Mesenchymal stem cell (in vitro differentiated cells and primary cell): ENCODE measurements at regions not wholly inside any gene's neighbourhood (a gene's known extent, or its start where the extent isn't known, plus 50 kb on each side); places are given as distances from the start of the nearest gene placed in this dataset.

ENCODE experiments used
- DNase-seq: peaks from one replicate; pipeline ENCODE4 v3.0.0-alpha.2; 2013
- H2AFZ ChIP-seq: one replicate; pipeline ENCODE4 v1.6.1; 2013; ENCODE audit warnings: low read depth, mild to moderate bottlenecking, control low read depth, inconsistent platforms, low read length, moderate library complexity
- H2AK5ac ChIP-seq: 2 replicates; pipeline ENCODE4 v1.6.1; 2013; ENCODE audit warnings: low read length, moderate library complexity, mild to moderate bottlenecking, inconsistent platforms; ENCODE audit not compliant: severe bottlenecking
- H2BK120ac ChIP-seq: one replicate; pipeline ENCODE4 v1.6.1; 2013; ENCODE audit warnings: low read depth, mild to moderate bottlenecking, inconsistent platforms, low read length, moderate library complexity
- H2BK12ac ChIP-seq, 2 experiments: one replicate each; pipeline ENCODE4 v1.6.1; 2013; ENCODE audit warnings: inconsistent platforms in 2 of 2, low read length in 2 of 2, mild to moderate bottlenecking in 2 of 2, moderate library complexity in 2 of 2, control low read depth in 1 of 2
- H2BK15ac ChIP-seq: one replicate; pipeline ENCODE4 v1.6.1; 2013; ENCODE audit warnings: mild to moderate bottlenecking, low read depth, inconsistent platforms; ENCODE audit not compliant: poor library complexity, severe bottlenecking
- H2BK5ac ChIP-seq: 2 replicates; pipeline ENCODE4 v1.6.1; 2013; ENCODE audit warnings: low read depth, mild to moderate bottlenecking, low read length, control low read depth, inconsistent platforms; ENCODE audit not compliant: poor library complexity, severe bottlenecking
- H3K14ac ChIP-seq, 2 experiments: one replicate each; pipeline ENCODE4 v1.6.1; 2013; ENCODE audit warnings: inconsistent platforms in 2 of 2, low read length in 2 of 2, control low read depth in 1 of 2, mild to moderate bottlenecking in 1 of 2, moderate library complexity in 1 of 2
- H3K18ac ChIP-seq, 2 experiments: one replicate each; pipeline ENCODE4 v1.6.1; 2013; ENCODE audit warnings: inconsistent platforms in 2 of 2, low read length in 2 of 2, control low read depth in 1 of 2, low read depth in 1 of 2, mild to moderate bottlenecking in 1 of 2
- H3K23ac ChIP-seq, 2 experiments: one replicate each; pipeline ENCODE4 v1.6.1; 2013; ENCODE audit warnings: inconsistent platforms in 2 of 2, low read length in 2 of 2, mild to moderate bottlenecking in 2 of 2, moderate library complexity in 2 of 2, control low read depth in 1 of 2
- H3K27ac ChIP-seq: 2 replicates; pipeline ENCODE4 v1.5.1; 2013; ENCODE audit warnings: mild to moderate bottlenecking, moderate library complexity, low read length, control low read depth, inconsistent platforms; ENCODE audit not compliant: poor library complexity, severe bottlenecking
- H3K27me3 ChIP-seq, 2 experiments: 2 replicates each; pipeline versions ENCODE4 v1.6.1 to v1.7.0; 2013; ENCODE audit warnings: low read length in 2 of 2, mild to moderate bottlenecking in 2 of 2, moderate library complexity in 2 of 2, control low read depth in 1 of 2, inconsistent platforms in 1 of 2; ENCODE audit not compliant: control insufficient read depth in 1 of 2, insufficient read depth in 1 of 2
- H3K36me3 ChIP-seq, 2 experiments: 2 replicates each; pipeline versions ENCODE4 v1.6.1 to v1.7.0; 2013; ENCODE audit warnings: low read length in 2 of 2, control low read depth in 1 of 2, inconsistent platforms in 1 of 2, low read depth in 1 of 2, mild to moderate bottlenecking in 1 of 2; ENCODE audit not compliant: insufficient read depth in 2 of 2, control insufficient read depth in 1 of 2
- H3K4ac ChIP-seq, 2 experiments: one replicate each; pipeline ENCODE4 v1.6.1; 2013; ENCODE audit warnings: inconsistent platforms in 2 of 2, low read length in 2 of 2, mild to moderate bottlenecking in 2 of 2, moderate library complexity in 2 of 2, control low read depth in 1 of 2, low read depth in 1 of 2
- H3K4me1 ChIP-seq: 2 replicates; pipeline ENCODE4 v1.6.1; 2013; ENCODE audit warnings: low read depth, low read length, control low read depth; ENCODE audit not compliant: control insufficient read depth, insufficient read depth
- H3K4me2 ChIP-seq: 2 replicates; pipeline ENCODE4 v1.6.1; 2013; ENCODE audit warnings: low read length, mild to moderate bottlenecking, inconsistent platforms; ENCODE audit not compliant: poor library complexity, severe bottlenecking
- H3K4me3 ChIP-seq, 2 experiments: 2 replicates each; pipeline versions ENCODE4 v1.5.1 to v1.7.0; 2013; ENCODE audit warnings: low read length in 2 of 2, mild to moderate bottlenecking in 2 of 2, control low read depth in 1 of 2, low read depth in 1 of 2; ENCODE audit not compliant: insufficient read depth in 1 of 2
- H3K79me1 ChIP-seq: replicated peaks from 2 replicates; pipeline ENCODE4 v1.6.1; 2013; ENCODE audit warnings: mild to moderate bottlenecking, control low read depth, low read length, inconsistent platforms; ENCODE audit not compliant: poor library complexity, severe bottlenecking
- H3K9ac ChIP-seq: 2 replicates; pipeline ENCODE4 v1.7.0; 2013; ENCODE audit warnings: mild to moderate bottlenecking, low read length, moderate library complexity
- H3K9me3 ChIP-seq: 2 replicates; pipeline ENCODE4 v1.7.0; 2013; ENCODE audit warnings: mild to moderate bottlenecking, low read length; ENCODE audit not compliant: control insufficient read depth
- H4K8ac ChIP-seq: one replicate; pipeline ENCODE4 v1.6.1; 2013; ENCODE audit warnings: inconsistent platforms, mild to moderate bottlenecking, low read length, moderate library complexity
- H4K91ac ChIP-seq: one replicate; pipeline ENCODE4 v1.6.1; 2013; ENCODE audit warnings: mild to moderate bottlenecking, low read length, inconsistent platforms
- WGBS: methylation state at CpG from one replicate; pipeline ENCODE4 v1.1.7; 2013; ENCODE audit warnings: mixed read lengths; 5-methylcytosine and 5-hydroxymethylcytosine counted together

DNA sequence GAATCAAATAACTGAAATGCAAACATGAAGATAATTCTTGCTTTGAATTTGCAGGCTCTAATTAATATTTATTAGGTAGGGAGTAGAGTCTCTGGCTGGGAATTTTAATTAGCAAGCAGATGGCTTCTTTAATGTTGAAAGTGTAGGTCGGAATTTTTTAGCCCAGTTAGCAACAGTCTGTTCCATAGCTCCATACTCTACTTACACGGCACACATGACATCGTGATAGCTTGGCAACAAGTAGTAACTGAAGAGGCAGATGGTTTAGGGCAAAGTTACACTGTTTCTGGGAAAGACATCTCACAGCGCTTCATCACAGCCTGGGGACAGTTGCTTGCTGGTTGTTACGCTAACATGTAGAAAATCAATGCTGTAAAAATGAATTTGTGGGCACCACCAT lies 710.7 kb downstream of the GALC start:
- H2BK12ac ChIP-seq: no peak overlapping the region
- no peak for DNase-seq
- no peak overlapping the region for H2BK120ac ChIP-seq
- H3K27ac ChIP-seq: no peak overlapping the region
- no peak overlapping the region for H2BK15ac ChIP-seq
- H3K14ac ChIP-seq: no peak overlapping the region
- H4K91ac ChIP-seq: no peak overlapping the region
- no peak overlapping the region for H3K18ac ChIP-seq
- 91% methylated on average over 5 of the region's 5 CpGs for whole genome bisulfite sequencing
- no peak overlapping the region for H2BK5ac ChIP-seq
- H3K9me3 ChIP-seq: no peaks in the 10 kb centered on the region
- no peak overlapping the region for H3K23ac ChIP-seq
- no peak overlapping the region for H3K4ac ChIP-seq
- H3K79me1 ChIP-seq: no peaks in the 10 kb centered on the region
- H3K36me3 ChIP-seq: no peaks in the 10 kb centered on the region
- H2AFZ ChIP-seq: no peak overlapping the region
- no peaks in the 10 kb centered on the region for H3K27me3 ChIP-seq
- H4K8ac ChIP-seq: no peak overlapping the region
- no peaks in the 10 kb centered on the region for H3K4me1 ChIP-seq
- H2AK5ac ChIP-seq: no peak overlapping the region
- no peak overlapping the region for H3K4me2 ChIP-seq
- no peak overlapping the region for H3K9ac ChIP-seq
- H3K4me3 ChIP-seq: no peak overlapping the region

DNA sequence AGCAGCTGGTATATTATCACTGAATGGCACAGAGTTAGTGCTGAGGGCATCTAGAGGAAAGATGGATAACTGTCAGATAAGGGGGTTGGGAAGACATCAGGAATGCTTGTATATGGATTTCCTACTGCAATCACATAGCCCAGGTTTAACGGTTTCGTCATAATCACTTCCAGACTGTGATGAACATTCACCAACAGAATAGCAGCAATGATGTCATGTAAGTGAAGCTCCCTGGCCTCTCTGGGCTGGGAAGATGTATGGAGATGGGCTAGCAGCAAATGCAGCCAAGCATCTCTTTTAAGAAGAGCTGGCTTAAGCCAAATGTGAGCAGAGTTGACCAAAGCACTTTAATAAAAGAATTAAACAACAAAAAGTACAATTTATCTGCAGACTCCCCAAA lies 714.6 kb downstream of the GALC start:
- no peak overlapping the region for H3K4me2 ChIP-seq
- H4K8ac ChIP-seq: no peak overlapping the region
- H3K4me3 ChIP-seq: no peak overlapping the region
- H2AFZ ChIP-seq: no peak overlapping the region
- no peak overlapping the region for H2BK5ac ChIP-seq
- no peak overlapping the region for H3K23ac ChIP-seq
- H3K4ac ChIP-seq: no peak overlapping the region
- H3K9me3 ChIP-seq: no peaks in the 10 kb centered on the region
- H3K4me1 ChIP-seq: no peaks in the 10 kb centered on the region
- no peak overlapping the region for H3K27ac ChIP-seq
- no peak for DNase-seq
- no peaks in the 10 kb centered on the region for H3K36me3 ChIP-seq
- no peaks in the 10 kb centered on the region for H3K79me1 ChIP-seq
- no peak overlapping the region for H2BK15ac ChIP-seq
- H3K9ac ChIP-seq: no peak overlapping the region
- no peaks in the 10 kb centered on the region for H3K27me3 ChIP-seq
- no peak overlapping the region for H3K14ac ChIP-seq
- no peak overlapping the region for H2BK12ac ChIP-seq
- no peak overlapping the region for H2AK5ac ChIP-seq
- no peak overlapping the region for H3K18ac ChIP-seq
- no peak overlapping the region for H2BK120ac ChIP-seq
- no peak overlapping the region for H4K91ac ChIP-seq
- 100% methylated on average over 2 of the region's 2 CpGs for WGBS

DNA sequence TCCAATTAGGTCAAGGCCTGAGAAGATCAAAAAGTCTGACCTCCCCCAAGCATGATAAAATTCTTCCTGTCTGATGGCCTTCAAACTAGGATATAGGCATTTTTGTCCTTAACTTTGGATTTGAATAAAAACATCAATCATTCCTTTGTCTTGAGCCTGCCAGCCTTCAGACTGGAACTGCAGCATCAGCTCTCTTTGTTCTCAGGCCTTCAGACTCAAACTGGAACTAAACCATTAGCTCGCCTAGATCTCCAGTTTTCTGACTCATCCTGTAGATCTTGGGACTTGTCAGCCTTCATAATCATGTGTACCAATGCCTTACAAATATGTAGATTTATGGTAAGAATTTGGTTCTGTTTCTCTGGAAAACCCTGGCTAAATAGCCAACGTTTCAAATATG lies 721.7 kb downstream of the GALC start:
- H3K36me3 ChIP-seq: no peaks in the 10 kb centered on the region
- H2AK5ac ChIP-seq: no peak overlapping the region
- H3K18ac ChIP-seq: no peak overlapping the region
- H3K27ac ChIP-seq: no peak overlapping the region
- no peak overlapping the region for H3K4me2 ChIP-seq
- H2BK15ac ChIP-seq: no peak overlapping the region
- H3K23ac ChIP-seq: no peak overlapping the region
- no peak overlapping the region for H2BK5ac ChIP-seq
- peaks cover 16% of the 10 kb centered on the region for H3K9me3 ChIP-seq
- H2BK12ac ChIP-seq: no peak overlapping the region
- no peak overlapping the region for H4K8ac ChIP-seq
- no peak overlapping the region for H4K91ac ChIP-seq
- H3K4me3 ChIP-seq: no peak overlapping the region
- H3K9ac ChIP-seq: no peak overlapping the region
- H2AFZ ChIP-seq: no peak overlapping the region
- no peak overlapping the region for H3K14ac ChIP-seq
- no peak overlapping the region for H3K4ac ChIP-seq
- no peaks in the 10 kb centered on the region for H3K27me3 ChIP-seq
- 0% methylated on average over 1 of the region's 2 CpGs for WGBS
- H3K4me1 ChIP-seq: no peaks in the 10 kb centered on the region
- DNase-seq: no peak
- no peaks in the 10 kb centered on the region for H3K79me1 ChIP-seq
- H2BK120ac ChIP-seq: no peak overlapping the region

DNA sequence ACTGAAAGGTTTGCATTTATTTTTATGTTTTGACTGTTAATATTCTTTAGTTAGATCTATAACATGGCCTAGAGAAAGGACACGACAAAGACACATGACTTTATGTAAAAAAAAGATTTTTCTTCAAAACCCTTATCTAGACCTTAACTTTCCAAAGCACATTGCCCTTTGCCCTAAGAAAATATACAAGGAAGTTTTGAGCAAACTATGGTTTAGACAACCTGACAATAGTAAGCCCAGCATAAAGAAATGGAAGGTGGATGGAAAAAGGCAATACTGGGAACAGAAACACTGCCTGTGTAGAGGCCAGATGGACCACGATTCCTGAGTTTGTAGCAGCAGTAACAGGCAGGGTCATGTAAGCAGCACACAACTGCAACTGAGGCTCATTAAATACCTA lies 724.0 kb downstream of the GALC start:
- peaks cover 16% of the 10 kb centered on the region for H3K9me3 ChIP-seq
- H2BK12ac ChIP-seq: no peak overlapping the region
- H3K23ac ChIP-seq: no peak overlapping the region
- H3K36me3 ChIP-seq: no peaks in the 10 kb centered on the region
- H3K4ac ChIP-seq: no peak overlapping the region
- H3K27ac ChIP-seq: no peak overlapping the region
- no peak for DNase-seq
- no peaks in the 10 kb centered on the region for H3K27me3 ChIP-seq
- no peak overlapping the region for H3K18ac ChIP-seq
- no peak overlapping the region for H2AFZ ChIP-seq
- no peak overlapping the region for H2BK120ac ChIP-seq
- no peaks in the 10 kb centered on the region for H3K4me1 ChIP-seq
- no peak overlapping the region for H2BK5ac ChIP-seq
- H3K14ac ChIP-seq: no peak overlapping the region
- H3K79me1 ChIP-seq: no peaks in the 10 kb centered on the region
- WGBS: 55% methylated on average over 2 of the region's 2 CpGs
- no peak overlapping the region for H3K4me2 ChIP-seq
- no peak overlapping the region for H4K8ac ChIP-seq
- H3K9ac ChIP-seq: no peak overlapping the region
- H2BK15ac ChIP-seq: no peak overlapping the region
- no peak overlapping the region for H3K4me3 ChIP-seq
- H4K91ac ChIP-seq: no peak overlapping the region
- no peak overlapping the region for H2AK5ac ChIP-seq
